Islet precursor cell (in vitro differentiated cells): ENCODE measurements at regions not wholly inside any gene's neighbourhood (a gene's known extent, or its start where the extent isn't known, plus 50 kb on each side); places are given as distances from the start of the nearest gene placed in this dataset.

Experiments
- DNase-seq: peaks from one replicate; pipeline ENCODE4 v3.0.0-alpha.2; 2018

GRCh38 chrX:120021927-120022326 lies 55.6 kb downstream of the RHOXF2B start:
- DNase-seq = no peak

DNA sequence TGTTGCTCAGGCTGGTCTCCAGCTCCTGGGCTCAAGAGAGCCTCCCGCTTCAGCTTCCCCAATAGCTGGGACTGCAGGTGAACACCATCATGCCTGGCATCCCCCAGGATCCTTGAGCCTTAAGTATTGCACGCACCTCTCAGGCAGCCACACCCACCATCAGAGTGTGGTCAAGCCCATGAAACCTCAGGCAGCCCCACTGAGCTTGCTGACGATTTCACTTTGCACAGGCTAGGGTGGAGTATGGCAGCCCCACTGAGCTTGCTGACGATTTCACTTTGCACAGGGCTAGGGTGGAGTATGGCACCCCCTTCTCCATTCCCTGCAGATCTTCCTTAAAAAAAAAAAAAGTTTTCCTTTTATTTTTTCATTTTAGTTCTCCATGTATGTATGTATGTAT lies 57.2 kb downstream of the RHOXF2B start:
- no peak for DNase-seq

GRCh38 chrX:120016068-120016441 lies 61.4 kb downstream of the RHOXF2B start:
- no peak for DNase-seq

DNA sequence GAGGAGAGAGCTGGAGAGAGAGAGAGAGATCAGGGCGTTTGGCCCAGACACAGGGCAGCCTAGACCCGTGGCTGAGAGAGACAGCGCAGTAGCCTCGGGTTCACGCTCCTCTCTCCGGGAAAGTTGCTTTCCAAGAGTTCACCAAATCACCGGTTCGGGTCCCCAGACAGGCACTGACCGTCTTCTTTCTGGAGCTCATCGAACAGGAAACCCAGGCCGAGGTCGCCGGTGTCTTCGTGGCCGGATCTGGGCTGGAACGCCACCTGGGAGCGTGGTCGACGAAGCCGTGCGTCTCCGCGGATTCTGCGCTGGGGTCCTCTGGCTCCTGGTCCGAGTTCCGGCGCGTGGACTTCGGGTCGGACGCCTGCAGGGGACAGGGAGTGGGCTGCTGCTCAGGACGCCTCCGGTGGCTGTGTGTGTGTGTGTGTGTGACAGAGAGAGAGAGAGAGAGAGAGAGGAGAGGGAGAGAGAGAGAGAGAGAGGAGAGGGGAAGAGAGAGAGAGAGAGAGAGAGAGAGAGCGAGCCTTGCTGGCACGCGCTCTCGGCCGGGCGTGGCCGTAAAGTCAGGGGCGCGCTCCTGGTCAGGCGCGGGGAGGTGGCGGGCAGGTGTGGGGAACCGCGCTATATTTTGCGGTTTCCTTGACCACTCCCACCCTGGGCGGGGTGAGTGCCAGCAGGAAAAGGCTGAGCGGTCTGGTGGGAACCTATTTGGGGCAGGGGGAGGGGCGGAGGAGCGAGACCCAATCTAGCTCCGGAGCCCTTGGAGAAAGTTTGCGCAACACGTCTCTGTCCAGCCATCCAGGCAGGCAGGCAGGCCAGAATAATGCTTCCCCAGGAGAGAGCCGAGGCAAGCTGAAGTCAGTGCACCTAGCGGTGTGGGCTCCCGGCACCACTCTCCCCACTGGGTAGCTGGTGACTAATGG lies 62.1 kb downstream of the RHOXF2B start:
- peak; percentile 55 for DNase-seq

- DNase-seq = no peak
Measured at GRCh38 chrX:120014354-120015130, 62.9 kb downstream of the RHOXF2B start.

GRCh38 chrX:120001787-120002186 lies 58.2 kb upstream of the NKAP start:
- no peak for DNase-seq

DNA sequence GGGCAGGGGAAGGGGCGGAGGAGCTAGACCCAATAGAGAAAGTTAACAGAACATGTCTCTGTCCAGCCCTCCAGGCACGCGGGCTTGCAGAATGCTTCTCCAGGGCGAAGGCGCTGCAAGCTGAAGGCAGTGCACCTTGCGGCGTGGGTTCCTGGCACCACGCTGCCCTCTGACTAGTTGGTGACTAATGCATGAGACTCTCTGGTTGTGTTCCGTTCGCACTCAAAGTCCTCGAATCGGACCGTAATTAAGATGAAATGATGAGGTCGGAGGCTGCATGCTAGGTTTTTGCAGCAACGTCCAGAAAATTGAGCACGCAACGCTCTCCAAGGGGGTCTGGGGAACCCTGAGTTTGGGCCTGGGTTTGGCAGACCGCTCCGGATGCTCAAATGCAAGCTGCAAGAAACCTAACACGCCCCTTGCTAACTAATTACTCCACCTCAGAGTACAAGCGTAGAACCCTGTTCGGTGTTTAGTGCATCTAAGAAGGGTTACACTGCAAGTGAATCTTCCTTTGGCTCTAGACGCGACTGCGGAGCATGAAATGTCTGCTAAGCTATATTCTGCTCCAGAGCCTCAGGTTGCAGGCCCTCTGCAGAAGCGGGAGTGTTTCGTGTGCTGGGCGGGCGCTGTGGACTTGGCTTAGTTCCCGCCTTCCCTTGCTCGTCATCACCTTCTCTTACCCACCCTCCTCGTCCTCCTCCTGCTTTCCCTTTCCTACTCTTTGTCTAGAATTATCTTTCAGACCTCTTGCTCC lies 57.1 kb upstream of the NKAP start:
- DNase-seq = no peak

DNA sequence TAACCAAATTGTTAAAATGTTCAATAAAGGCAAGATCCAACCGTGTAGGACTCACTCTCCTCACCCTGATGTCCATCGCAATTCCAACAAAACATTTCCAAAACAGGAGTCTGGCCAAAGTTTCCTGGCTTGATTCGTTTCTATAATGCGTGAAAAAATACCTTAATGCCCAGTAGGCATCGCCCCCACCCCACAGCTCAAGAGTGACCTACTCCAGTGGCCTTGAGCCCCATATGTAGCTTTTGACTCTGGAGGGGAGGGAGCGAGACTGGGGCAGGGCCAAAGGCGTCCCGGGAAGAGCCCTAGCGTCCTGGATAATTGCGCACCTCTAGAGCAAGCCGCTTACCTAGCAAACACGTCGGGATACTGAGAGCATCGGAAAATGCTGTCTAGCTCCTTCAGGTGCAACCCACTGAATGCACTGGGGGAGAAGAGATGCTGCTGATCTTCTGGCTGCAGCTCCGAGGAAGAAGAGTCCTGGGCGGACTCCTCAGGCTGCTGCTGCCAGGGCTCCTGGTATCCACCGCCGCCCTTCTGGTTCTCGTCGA lies 55.6 kb upstream of the NKAP start:
- DNase-seq = no peak

DNA sequence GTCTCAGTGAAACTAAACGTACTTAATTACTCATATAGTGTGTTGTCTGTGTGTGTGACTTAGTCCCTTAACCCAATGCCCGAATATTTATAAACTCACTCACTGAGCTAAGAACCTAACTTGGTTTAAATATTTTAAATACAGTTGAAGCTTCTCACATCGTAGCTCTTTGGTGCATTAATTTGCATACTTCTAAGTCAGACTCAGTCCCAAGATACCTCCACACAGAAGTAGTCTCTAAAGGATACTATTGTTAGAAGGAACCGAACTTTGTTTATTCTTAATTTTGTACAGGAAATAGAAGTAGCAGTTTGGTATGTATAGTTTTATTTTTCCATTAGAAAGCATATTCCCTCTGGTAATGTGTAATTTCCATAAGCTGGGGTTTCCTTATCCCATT lies 54.0 kb upstream of the NKAP start:
- no peak for DNase-seq

DNA sequence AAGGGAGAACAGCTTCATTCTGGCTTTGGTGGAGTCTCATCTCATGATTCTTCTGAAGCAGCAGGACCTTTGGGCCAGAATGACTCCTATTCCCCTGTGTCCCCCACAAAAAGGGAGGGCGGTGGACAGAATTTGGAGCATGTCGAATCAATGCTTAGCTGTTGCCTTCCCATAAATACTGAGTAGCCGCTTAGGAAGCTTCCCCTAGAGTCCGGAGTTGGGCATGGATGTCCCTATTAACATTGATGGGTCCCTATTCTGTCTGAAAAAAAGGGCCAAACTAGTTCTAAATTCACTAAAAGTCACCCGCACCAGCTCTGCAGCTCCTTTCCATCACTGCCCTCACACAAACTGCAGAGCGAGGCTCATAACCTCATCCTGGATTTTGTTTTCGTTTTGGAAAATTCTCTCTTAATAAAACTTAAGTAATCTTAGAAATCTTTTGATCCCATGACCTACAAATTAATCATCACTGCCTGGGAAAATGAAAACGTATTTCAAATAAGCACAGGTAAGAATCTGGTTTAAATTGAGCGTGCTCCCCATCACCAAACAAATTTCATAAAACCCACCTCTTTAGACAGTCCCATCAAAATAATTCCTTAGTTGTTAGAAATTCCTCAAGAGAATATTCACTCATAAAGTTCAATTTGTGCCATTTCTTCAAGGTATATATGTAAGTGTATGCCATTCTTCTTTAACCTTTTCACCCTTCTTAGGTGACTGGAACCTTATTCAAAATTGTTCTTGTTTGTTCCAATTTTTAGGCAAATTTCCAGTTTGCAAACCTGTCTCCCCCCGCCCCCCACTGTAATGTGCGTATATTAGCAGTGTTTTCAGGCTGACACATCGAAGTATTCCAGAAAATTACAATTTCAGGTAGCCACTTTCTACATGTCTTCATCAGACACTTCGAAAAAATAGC lies 53.3 kb upstream of the NKAP start:
- no peak for DNase-seq

DNA sequence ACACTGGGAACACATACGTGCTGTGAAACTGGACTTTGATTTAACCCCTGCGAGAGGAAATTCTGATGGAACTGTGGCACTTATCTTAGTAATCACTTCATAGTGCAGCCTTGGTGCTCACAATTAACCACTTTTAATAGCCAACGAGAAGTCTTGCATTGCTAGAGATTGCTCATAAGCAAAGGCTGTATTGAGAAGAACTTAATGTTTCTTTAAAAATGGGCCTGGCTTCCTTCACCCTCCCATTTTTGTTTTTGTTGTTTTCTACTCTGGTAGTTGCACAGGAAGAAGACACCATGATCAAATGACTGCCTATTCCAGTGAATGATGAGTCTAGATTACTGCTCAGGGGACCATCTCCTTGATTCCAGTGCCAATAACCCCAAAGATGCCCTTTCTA lies 52.5 kb upstream of the NKAP start:
- DNase-seq = no peak
